Smooth muscle cell (in vitro differentiated cells): ENCODE measurements at regions not wholly inside any gene's neighbourhood (a gene's known extent, or its start where the extent isn't known, plus 50 kb on each side); places are given as distances from the start of the nearest gene placed in this dataset.

Experiments used
- DNase-seq: peaks from one replicate; lab custom pipeline; 2025; ENCODE audit not compliant: unreplicated experiment; lab: John Stamatoyannopoulos, UW
- H2AFZ ChIP-seq: fragments of 200-600 bp; sonication (generic); 2 replicates; pipeline ENCODE4 v1.6.0; 2016; ENCODE audit warnings: antibody characterized with exemption, low read depth, mild to moderate bottlenecking
- H3F3A ChIP-seq: fragments of 200-600 bp; sonication (generic); 2 replicates; pipeline ENCODE4 v1.6.0; 2017; ENCODE audit warnings: antibody characterized with exemption, low read depth
- H3K27ac ChIP-seq: fragments of 200-600 bp; sonication (generic); 2 replicates; pipeline ENCODE4 v1.5.1; 2016; ENCODE audit warnings: low read depth, mild to moderate bottlenecking
- H3K27me3 ChIP-seq: fragments of 200-600 bp; sonication (generic); 2 replicates; pipeline ENCODE4 v1.6.1; 2016; ENCODE audit warnings: low read depth, mild to moderate bottlenecking
- H3K36me3 ChIP-seq: fragments of 200-600 bp; sonication (generic); 2 replicates; pipeline ENCODE4 v1.5.1; 2016; ENCODE audit warnings: low read depth
- H3K4me1 ChIP-seq: fragments of 200-600 bp; sonication (generic); 2 replicates; pipeline ENCODE4 v1.5.1; 2016; ENCODE audit warnings: low read depth
- H3K4me2 ChIP-seq: fragments of 200-600 bp; sonication (generic); 2 replicates; pipeline ENCODE4 v1.6.0; 2016; ENCODE audit warnings: mild to moderate bottlenecking
- H3K4me3 ChIP-seq: fragments of 200-600 bp; sonication (generic); 2 replicates; pipeline ENCODE4 v1.5.1; 2016; ENCODE audit warnings: mild to moderate bottlenecking
- H3K79me2 ChIP-seq: fragments of 200-600 bp; sonication (generic); 2 replicates; pipeline ENCODE4 v1.6.0; 2016; ENCODE audit warnings: low read depth, mild to moderate bottlenecking
- H3K9ac ChIP-seq: fragments of 200-600 bp; sonication (generic); 2 replicates; pipeline ENCODE4 v1.6.0; 2016; ENCODE audit warnings: low read depth
- H3K9me3 ChIP-seq: fragments of 200-600 bp; sonication (generic); replicated peaks from 2 replicates; pipeline ENCODE4 v1.5.1; 2016; ENCODE audit warnings: low read depth
- H4K20me1 ChIP-seq: fragments of 200-600 bp; sonication (generic); 2 replicates; pipeline ENCODE4 v1.6.0; 2016; ENCODE audit warnings: low read depth
- WGBS: methylation state at CpG from one replicate; pipeline ENCODE4 v1.1.7; 2016; ENCODE audit warnings: low lambda C conversion rate; 5-methylcytosine and 5-hydroxymethylcytosine counted together
- TF ChIP-seq, protein P1 (sequence below): fragments of 200-600 bp; sonication (generic); IDR thresholded peaks from 2 replicates; pipeline ENCODE4 v1.5.1; 2017; ENCODE audit warnings: borderline replicate concordance, mild to moderate bottlenecking, antibody characterized with exemption; ENCODE audit not compliant: insufficient read depth, poor library complexity, severe bottlenecking

GRCh38 chr12:126768517-126768916 is 1498.5 kb upstream of the TMEM132C start:
- Histone ChIP-seq H3K4me3 (no peak overlapping the region), H4K20me1 (no peaks in the 10 kb centered on the region), H3F3A (no peaks in the 10 kb centered on the region), H3K4me1 (no peaks in the 10 kb centered on the region), H2AFZ (no peak overlapping the region), H3K27me3 (no peaks in the 10 kb centered on the region), H3K27ac (no peak overlapping the region), H3K4me2 (no peak overlapping the region), H3K79me2 (no peaks in the 10 kb centered on the region), H3K9me3 (peaks cover 4% of the 10 kb centered on the region), H3K36me3 (no peaks in the 10 kb centered on the region), H3K9ac (no peak overlapping the region)
- TF ChIP-seq, protein P1, sequence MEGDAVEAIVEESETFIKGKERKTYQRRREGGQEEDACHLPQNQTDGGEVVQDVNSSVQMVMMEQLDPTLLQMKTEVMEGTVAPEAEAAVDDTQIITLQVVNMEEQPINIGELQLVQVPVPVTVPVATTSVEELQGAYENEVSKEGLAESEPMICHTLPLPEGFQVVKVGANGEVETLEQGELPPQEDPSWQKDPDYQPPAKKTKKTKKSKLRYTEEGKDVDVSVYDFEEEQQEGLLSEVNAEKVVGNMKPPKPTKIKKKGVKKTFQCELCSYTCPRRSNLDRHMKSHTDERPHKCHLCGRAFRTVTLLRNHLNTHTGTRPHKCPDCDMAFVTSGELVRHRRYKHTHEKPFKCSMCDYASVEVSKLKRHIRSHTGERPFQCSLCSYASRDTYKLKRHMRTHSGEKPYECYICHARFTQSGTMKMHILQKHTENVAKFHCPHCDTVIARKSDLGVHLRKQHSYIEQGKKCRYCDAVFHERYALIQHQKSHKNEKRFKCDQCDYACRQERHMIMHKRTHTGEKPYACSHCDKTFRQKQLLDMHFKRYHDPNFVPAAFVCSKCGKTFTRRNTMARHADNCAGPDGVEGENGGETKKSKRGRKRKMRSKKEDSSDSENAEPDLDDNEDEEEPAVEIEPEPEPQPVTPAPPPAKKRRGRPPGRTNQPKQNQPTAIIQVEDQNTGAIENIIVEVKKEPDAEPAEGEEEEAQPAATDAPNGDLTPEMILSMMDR: no peak
- no peak for DNase-seq
- WGBS: 84% methylated on average over 4 of the region's 4 CpGs

DNA sequence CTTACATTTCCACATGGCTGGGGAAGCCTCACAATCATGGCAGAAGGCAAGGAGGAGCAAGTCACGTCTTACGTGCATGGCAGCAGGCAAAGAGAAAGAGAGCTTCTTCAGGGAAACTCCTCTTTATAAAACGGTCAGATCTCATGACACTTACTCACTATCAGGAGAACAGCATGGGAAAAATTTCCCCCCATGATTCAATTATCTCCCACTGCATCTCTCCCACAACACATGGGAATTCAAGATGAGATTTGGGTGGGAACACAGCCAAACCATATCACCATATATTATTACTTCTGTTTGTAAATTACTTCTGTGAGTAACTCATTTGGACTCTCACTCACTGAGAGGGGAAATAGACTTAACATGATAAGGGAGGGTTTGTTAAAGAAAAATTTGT is 1496.8 kb upstream of the TMEM132C start:
- H3K4me2 ChIP-seq: no peak overlapping the region
- no peak overlapping the region for H3K4me3 ChIP-seq
- H4K20me1 ChIP-seq: no peaks in the 10 kb centered on the region
- H3K4me1 ChIP-seq: no peaks in the 10 kb centered on the region
- H3K27ac ChIP-seq: no peak overlapping the region
- 90% methylated on average over 3 of the region's 3 CpGs for WGBS
- H3F3A ChIP-seq: no peaks in the 10 kb centered on the region
- H2AFZ ChIP-seq: no peak overlapping the region
- no peak overlapping the region for H3K9ac ChIP-seq
- H3K36me3 ChIP-seq: no peaks in the 10 kb centered on the region
- no peaks in the 10 kb centered on the region for H3K79me2 ChIP-seq
- peaks cover 4% of the 10 kb centered on the region for H3K9me3 ChIP-seq
- DNase-seq: no peak
- TF ChIP-seq, protein P1: no peak
- no peaks in the 10 kb centered on the region for H3K27me3 ChIP-seq

DNA sequence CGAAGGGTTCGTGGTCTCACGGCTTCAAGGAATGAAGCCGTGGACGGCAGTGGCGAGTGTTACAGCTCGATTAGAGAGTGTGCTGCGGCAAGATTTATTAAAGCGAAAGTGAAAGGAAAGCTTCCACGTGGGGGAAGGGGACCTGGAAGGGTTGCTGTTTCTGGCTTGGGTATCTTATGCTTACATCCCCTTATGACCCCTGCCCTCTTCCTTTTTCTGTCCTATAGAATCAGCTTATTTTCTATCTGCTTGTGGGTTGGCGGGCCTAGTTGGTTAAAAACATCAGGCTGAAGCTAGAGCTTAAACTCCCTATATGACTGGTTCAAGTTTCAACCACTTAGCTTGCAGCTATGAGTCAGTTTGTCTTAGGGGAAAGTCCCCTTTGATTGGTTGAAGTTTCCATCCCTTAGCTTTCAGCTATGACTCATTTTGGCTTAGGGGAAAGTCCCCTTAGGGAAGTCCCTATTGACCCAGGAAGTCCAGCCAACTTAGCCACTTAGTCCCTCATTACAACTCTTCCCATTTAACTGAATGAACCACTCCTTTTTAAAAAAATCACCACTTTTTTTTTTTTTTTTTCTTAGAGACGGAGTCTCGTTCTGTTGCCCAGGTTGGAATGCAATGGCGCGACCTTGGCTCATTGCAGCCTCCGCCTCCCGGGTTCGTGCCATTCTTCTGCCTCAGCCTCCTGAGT is 1494.7 kb upstream of the TMEM132C start:
- no peak overlapping the region for H3K27ac ChIP-seq
- DNase-seq: no peak
- WGBS: 89% methylated on average over 18 of the region's 18 CpGs

More for the DNA sequence above, 1494.7 kb upstream of the TMEM132C start:
- Histone ChIP-seq H3K4me3 (no peak overlapping the region), H3K36me3 (no peaks in the 10 kb centered on the region), H3K79me2 (no peaks in the 10 kb centered on the region), H3K9ac (no peak overlapping the region), H3K27me3 (no peaks in the 10 kb centered on the region), H3K4me2 (no peak overlapping the region), H3K9me3 (peaks cover 4% of the 10 kb centered on the region), H2AFZ (no peak overlapping the region), H4K20me1 (no peaks in the 10 kb centered on the region), H3F3A (no peaks in the 10 kb centered on the region), H3K4me1 (no peaks in the 10 kb centered on the region)
- TF ChIP-seq, protein P1: no peak
